Heart left ventricle (tissue), 16 donors: ENCODE measurements at regions not wholly inside any gene's neighbourhood (a gene's known extent, or its start where the extent isn't known, plus 50 kb on each side); places are given as distances from the start of the nearest gene placed in this dataset.
A peak's percentile ranks its signal among the peaks of the same experiment; 100 is the strongest.

Experiments
- ATAC-seq, 4 donors: fragments of 200-7000 bp; cut with Tn5 transposase; one replicate each; pipeline ENCODE4 v1.9.1; 2020 to 2022; ENCODE audit warnings: moderate library complexity in 4 of 4, mild to moderate bottlenecking in 3 of 4, moderate number of reproducible peaks in 1 of 4
- DNase-seq, 5 donors: peaks; one replicate each; pipeline ENCODE4 v3.0.0-alpha.2; 2020
- H3K27ac ChIP-seq, 12 donors: fragments of 200-600 bp; sonication (generic) in 4 of 12; one replicate each; pipeline versions ENCODE4 v1.5.0 to v1.8.0; 2016 to 2022; ENCODE audit warnings: mild to moderate bottlenecking in 2 of 12
- H3K27me3 ChIP-seq, 9 donors: fragments of 200-600 bp; sonication (generic) in 2 of 9; one replicate each; pipeline versions ENCODE4 v1.5.1 to v1.8.0; 2016 to 2022; ENCODE audit warnings: mild to moderate bottlenecking in 3 of 9
- H3K36me3 ChIP-seq, 9 donors: fragments of 200-600 bp; sonication (generic) in 2 of 9; one replicate each; pipeline versions ENCODE4 v1.5.0 to v1.8.0; 2018 to 2022; ENCODE audit warnings: mild to moderate bottlenecking in 2 of 9
- H3K4me1 ChIP-seq, 12 donors: fragments of 200-600 bp; sonication (generic) in 4 of 12; one replicate each; pipeline versions ENCODE4 v1.5.0 to v1.8.0; 2016 to 2022; ENCODE audit warnings: mild to moderate bottlenecking in 3 of 12
- H3K4me3 ChIP-seq, 12 donors: fragments of 200-600 bp; sonication (generic) in 4 of 12; one replicate each; pipeline versions ENCODE4 v1.5.0 to v1.8.0; 2017 to 2022; ENCODE audit warnings: mild to moderate bottlenecking in 9 of 12, moderate library complexity in 4 of 12
- H3K9me3 ChIP-seq, 12 donors: fragments of 200-600 bp; sonication (generic) in 4 of 12; one replicate each; pipeline versions ENCODE4 v1.5.0 to v1.8.0; 2016 to 2022; ENCODE audit warnings: mild to moderate bottlenecking in 1 of 12
- POLR2A ChIP-seq, 2 donors: fragments of 450-650 bp; IDR thresholded peaks; one replicate each; pipeline ENCODE4 v1.6.1; 2017; ENCODE audit warnings: antibody characterized with exemption in 2 of 2, mild to moderate bottlenecking in 2 of 2, moderate library complexity in 2 of 2
- WGBS, 4 donors: extraction: QIAGEN DNeasy Blood & Tissue Kit in 2 of 4; methylation state at CpG; one replicate each; pipeline versions ENCODE4 v1.1.5 to v1.1.7; 2013 to 2018; 5-methylcytosine and 5-hydroxymethylcytosine counted together
- intact Hi-C, 10 donors: fragments of 100-400 bp; cut with DNase I; formaldehyde crosslinking; loops; one replicate each; pipeline versions ENCODE4 v1.11.1 to v1.14.2; 2022
- TF ChIP-seq, protein P1 (sequence below), 12 donors: fragments of 200-600 bp; sonication (generic) in 4 of 12; IDR thresholded peaks; one replicate each; pipeline versions ENCODE4 v1.5.0 to v1.8.0; 2018 to 2022; ENCODE audit warnings: antibody characterized with exemption in 12 of 12, mild to moderate bottlenecking in 5 of 12
- donor health status: ischemic (EF 13 %, LVEDD 7.1; RV severe dilation, severe dysfunction).
- donor health status: healthy with polysubstance abuse.
- donor health status: DM: no; HTN: yes; CAD: no.
- donor health status: DM: no; HTN: no; CAD: no.
- donor health status: ischemic (EF 25% LVEDD 6.9; RV normal size, moderate dysfunction).
- donor health status: ischemic (EF 25% LVEDD 5.7; RV mildly dilated, moderate dysfunction).
- donor health status: healthy.
- donor health status: DM: yes; HTN: yes; CAD: no.
- donor health status: ischemic (EF 35%, LVEDD 5.7; RV mildly dilated, moderate dysfunction).
- donor health status: nonischemic (EF 11% LVEDD 7.7; RV severe dilation, severe dysfunction).
- donor health status: DM: yes; HTN: yes; CAD: no.
- donor health status: PGD.
- donor health status: ischemic (EF 29% LVEDD 5.4; RV normal size, mild dysfunction).
- donor health status: nonischemic (EF 23%, LVEDD 6.1; RV moderate dilation, normal function).

DNA sequence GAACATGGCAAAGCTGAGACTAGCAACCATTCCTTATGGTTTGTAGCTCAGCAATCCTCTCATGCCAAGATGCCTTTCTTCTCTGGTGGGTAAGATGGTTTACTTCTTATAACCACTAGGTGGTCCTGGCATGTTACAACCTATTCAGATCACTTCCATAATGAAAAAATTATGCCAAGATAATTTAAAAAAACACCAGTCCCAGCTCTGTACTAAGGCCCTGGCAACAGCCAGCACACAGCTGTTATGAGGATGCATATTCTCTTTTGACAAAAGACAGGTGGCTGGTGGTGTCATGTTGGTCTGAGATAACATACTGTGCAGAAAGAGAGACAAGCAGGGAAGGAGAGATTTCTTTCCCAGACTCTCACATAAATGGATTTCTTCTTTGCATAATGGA lies 65.7 kb upstream of the FRMD4B start:
- Histone ChIP-seq H3K27ac (peak overlapping the region in 1 of 12 donors; percentile 14), H3K4me3 (no peak overlapping the region), H3K9me3 (no peaks in the 10 kb centered on the region), H3K27me3 (no peaks in the 10 kb centered on the region), H3K4me1 (peaks cover 0 to 15% (median 0%) of the 10 kb centered on the region in 12 donors), H3K36me3 (no peaks in the 10 kb centered on the region)
- intact Hi-C loops: loop anchor here in 2 of 10 donors (5.0 kb wide), 1 partner anchor 221 kb away; no protein-coding TSS in a partner anchor
- TF ChIP-seq, protein P1, sequence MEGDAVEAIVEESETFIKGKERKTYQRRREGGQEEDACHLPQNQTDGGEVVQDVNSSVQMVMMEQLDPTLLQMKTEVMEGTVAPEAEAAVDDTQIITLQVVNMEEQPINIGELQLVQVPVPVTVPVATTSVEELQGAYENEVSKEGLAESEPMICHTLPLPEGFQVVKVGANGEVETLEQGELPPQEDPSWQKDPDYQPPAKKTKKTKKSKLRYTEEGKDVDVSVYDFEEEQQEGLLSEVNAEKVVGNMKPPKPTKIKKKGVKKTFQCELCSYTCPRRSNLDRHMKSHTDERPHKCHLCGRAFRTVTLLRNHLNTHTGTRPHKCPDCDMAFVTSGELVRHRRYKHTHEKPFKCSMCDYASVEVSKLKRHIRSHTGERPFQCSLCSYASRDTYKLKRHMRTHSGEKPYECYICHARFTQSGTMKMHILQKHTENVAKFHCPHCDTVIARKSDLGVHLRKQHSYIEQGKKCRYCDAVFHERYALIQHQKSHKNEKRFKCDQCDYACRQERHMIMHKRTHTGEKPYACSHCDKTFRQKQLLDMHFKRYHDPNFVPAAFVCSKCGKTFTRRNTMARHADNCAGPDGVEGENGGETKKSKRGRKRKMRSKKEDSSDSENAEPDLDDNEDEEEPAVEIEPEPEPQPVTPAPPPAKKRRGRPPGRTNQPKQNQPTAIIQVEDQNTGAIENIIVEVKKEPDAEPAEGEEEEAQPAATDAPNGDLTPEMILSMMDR (IDR thresholded peaks at IDR 0.05): peak in 7 of 12 donors; percentile 8 to 33 (median 19)
- TF ChIP-seq POLR2A (IDR thresholded peaks at IDR 0.05): no peak
- ATAC-seq: peak in 3 of 4 donors; percentile 46 to 72 (median 47)
- no peak for DNase-seq

DNA sequence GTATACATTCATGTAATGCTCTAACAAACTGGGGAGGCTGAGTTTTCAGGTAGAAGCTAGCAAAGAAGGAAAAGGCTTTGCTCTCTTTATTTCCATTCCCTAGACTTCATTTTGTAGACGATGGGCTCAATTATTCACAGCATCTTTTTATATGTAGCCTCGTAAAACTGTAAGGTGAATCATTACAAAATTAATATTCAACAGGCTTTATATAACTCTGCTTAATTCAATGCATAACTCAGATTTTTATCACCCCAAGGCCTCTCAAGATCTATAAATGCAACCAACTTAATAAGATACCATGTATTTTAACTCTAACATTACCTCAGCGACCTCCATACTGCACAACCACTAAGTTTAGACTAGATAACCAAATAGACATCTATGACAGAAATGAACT lies 63.0 kb upstream of the FRMD4B start:
- ATAC-seq (no peak), DNase-seq (no peak)
- 93 to 97% (median 95%) methylated on average over 3 of the region's 3 CpGs for WGBS, 4 donors
- no peaks in the 10 kb centered on the region for H3K9me3 ChIP-seq
- no peak for TF ChIP-seq POLR2A (IDR thresholded peaks at IDR 0.05)
- H3K4me1 ChIP-seq: peaks cover 0 to 15% (median 0%) of the 10 kb centered on the region in 12 donors
- H3K27ac ChIP-seq: no peak overlapping the region
- intact Hi-C loops: loop anchor here in 3 of 10 donors (5.0 to 10.0 kb wide), 3 partner anchors 96 to 223 kb away; no protein-coding TSS in a partner anchor
- H3K4me3 ChIP-seq: no peak overlapping the region
- H3K36me3 ChIP-seq: no peaks in the 10 kb centered on the region
- no peaks in the 10 kb centered on the region for H3K27me3 ChIP-seq

DNA sequence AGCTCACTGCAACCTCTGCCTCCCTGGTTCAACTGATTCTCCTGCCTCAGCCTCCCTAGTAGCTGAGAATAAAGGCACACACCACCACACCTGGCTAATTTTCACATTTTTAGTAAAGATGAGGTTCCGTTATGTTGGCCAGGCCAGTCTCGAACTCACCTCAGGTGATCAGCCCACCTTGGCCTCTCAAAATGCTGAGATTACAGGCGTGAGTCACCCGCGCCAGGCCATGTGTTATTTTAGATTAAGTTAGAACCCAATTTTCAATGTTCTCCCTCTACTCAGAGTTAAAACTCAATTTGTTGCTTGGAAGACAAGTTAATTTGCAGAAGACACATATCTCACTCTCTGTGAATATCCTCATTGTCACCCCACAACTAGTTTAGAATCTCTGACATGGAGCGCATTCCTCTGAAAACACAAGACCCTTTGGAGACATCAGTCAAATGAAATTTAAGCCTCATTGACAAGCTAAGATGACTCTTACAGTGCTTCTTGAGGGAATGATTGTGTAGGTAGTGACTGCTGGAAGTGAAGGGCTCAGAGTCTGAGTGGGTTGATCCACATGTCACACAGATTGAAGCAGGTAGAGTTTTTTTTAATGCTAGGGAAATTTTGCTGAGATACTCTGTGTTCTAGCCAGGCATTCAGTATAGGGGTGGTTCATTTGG lies 60.6 kb upstream of the FRMD4B start:
- DNase-seq (no peak), ATAC-seq (no peak)
- H3K9me3 ChIP-seq: no peaks in the 10 kb centered on the region
- intact Hi-C loops: loop anchor here in 3 of 10 donors (5.0 to 10.0 kb wide), 3 partner anchors 98 to 226 kb away; no protein-coding TSS in a partner anchor
- H3K27me3 ChIP-seq: no peaks in the 10 kb centered on the region
- TF ChIP-seq, protein P1 (IDR thresholded peaks at IDR 0.05): no peak
- no peak for TF ChIP-seq POLR2A (IDR thresholded peaks at IDR 0.05)
- no peak overlapping the region for H3K4me3 ChIP-seq
- H3K4me1 ChIP-seq: peaks cover 0 to 2% (median 0%) of the 10 kb centered on the region in 12 donors
- H3K27ac ChIP-seq: no peak overlapping the region
- no peaks in the 10 kb centered on the region for H3K36me3 ChIP-seq
- 95 to 98% (median 98%) methylated on average over 6 of the region's 6 CpGs for WGBS, 4 donors

DNA sequence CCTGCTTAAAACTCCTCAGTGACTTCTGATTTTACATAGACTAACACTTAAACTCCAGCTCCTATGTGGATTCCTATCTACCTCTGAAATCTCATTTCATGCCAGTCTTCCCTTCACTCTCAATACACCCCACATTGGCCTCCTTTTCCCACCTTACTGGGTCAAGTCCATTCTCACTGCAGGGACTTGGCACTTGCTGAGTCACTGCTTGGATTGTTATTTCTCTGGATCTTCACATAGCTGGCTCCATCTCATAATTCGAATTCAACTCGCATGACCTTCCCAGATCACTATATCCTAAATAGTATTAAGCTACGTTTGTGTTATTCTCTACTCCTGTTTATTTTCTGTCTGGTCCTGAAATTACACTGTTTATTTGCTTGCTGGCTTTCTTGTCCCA lies 59.6 kb upstream of the FRMD4B start:
- H3K27ac ChIP-seq: no peak overlapping the region
- ATAC-seq: no peak
- intact Hi-C loops: loop anchor here in 3 of 10 donors (5.0 to 10.0 kb wide), 3 partner anchors 99 to 227 kb away; no protein-coding TSS in a partner anchor

More for the DNA sequence above, 59.6 kb upstream of the FRMD4B start:
- WGBS, 4 donors: 66 to 81% (median 67%) methylated on average over 3 of the region's 3 CpGs
- Histone ChIP-seq H3K36me3 (no peaks in the 10 kb centered on the region), H3K27me3 (no peaks in the 10 kb centered on the region), H3K4me1 (no peaks in the 10 kb centered on the region), H3K9me3 (no peaks in the 10 kb centered on the region), H3K4me3 (peak overlapping the region in 2 of 12 donors; percentile 6 to 48)
- DNase-seq: no peak
- TF ChIP-seq, protein P1 (IDR thresholded peaks at IDR 0.05): no peak
- TF ChIP-seq POLR2A (IDR thresholded peaks at IDR 0.05): no peak
